ENCODE measurements at regions not wholly inside any gene's neighbourhood (a gene's known extent, or its start where the extent isn't known, plus 50 kb on each side); places are given as distances from the start of the nearest gene placed in this dataset.

DNA sequence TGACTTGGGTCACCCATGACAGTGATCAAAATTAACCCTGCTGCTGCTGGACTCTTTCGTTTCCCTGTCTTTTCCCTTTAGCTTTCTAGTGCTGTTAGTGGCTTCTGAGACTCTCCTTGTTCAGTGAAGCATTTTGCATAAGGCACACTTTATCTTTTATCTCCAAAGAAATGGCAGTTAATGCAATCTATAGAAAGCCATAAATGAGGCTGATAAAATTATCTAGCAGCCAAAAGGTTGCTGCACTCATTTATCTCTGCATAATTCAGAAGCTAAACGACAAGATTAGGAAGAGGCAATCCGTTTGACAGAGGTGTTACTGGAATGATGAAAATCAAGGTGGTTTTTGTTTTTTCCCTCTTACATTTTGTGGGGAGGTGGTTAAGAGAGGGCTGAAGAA is 1109.5 kb upstream of the EEF2KMT start:
- DNase-seq (ENCODE audit: low read depth in 2 of 2) = no peak

DNA sequence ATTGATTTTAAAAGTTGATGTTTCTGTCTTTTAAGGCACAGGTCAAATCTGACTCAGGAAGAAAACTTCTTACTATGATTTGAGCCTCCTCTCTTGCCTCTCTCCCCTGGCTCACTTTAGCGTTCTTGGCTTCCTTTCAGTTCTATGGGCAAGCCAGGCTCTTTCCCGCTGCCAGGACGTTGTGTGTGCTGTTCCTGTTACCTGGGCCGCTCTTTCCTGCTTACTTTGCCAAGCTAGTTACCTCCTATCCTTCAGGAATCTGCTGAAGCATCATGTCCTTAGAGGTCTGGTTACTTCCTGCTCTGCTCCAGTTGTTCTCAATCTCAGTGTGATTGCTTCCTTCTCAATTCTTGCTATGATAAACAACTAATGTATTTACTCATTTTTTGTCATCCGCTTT is 1108.5 kb upstream of the EEF2KMT start:
- DNase-seq (ENCODE audit: low read depth in 2 of 2) = no peak

DNA sequence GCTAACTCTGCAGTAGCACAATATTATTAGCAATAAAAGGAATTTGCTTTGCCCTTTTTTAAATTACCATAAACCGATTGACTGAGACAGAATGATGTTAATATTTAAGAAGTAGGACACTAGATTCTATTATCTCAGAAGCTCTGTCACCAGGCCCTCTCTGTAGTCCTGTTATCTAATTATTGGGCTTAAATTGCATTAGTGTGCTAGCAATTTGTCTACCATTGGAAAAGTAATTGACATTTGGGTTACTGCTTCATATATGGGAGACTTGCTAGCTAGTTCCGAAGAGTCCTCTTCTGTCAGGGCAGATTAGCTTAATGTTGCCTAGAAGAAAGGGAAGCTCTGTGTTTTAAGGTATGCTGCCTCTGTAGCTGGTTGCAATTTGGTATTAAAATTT is 1107.3 kb upstream of the EEF2KMT start:
- no peak for DNase-seq (ENCODE audit: low read depth in 2 of 2)

GRCh38 chr16:6200861-6201260 is 1103.3 kb upstream of the EEF2KMT start:
- DNase-seq (ENCODE audit: low read depth in 2 of 2) = no peak

- no peak for DNase-seq (ENCODE audit: low read depth in 2 of 2)
These were observed 1102.7 kb upstream of the EEF2KMT start for GRCh38 chr16:6200271-6200670.

- DNase-seq (ENCODE audit: low read depth in 2 of 2) = no peak
These were observed 1098.4 kb upstream of the EEF2KMT start for GRCh38 chr16:6195966-6196365.

GRCh38 chr16:6193718-6194117 is 1096.1 kb upstream of the EEF2KMT start:
- DNase-seq (ENCODE audit: low read depth in 2 of 2) = no peak

- no peak for DNase-seq (ENCODE audit: low read depth in 2 of 2)
These were observed 1095.4 kb upstream of the EEF2KMT start for GRCh38 chr16:6192984-6193383.

GRCh38 chr16:6192532-6192931 is 1094.9 kb upstream of the EEF2KMT start:
- DNase-seq (ENCODE audit: low read depth in 2 of 2) = no peak

DNA sequence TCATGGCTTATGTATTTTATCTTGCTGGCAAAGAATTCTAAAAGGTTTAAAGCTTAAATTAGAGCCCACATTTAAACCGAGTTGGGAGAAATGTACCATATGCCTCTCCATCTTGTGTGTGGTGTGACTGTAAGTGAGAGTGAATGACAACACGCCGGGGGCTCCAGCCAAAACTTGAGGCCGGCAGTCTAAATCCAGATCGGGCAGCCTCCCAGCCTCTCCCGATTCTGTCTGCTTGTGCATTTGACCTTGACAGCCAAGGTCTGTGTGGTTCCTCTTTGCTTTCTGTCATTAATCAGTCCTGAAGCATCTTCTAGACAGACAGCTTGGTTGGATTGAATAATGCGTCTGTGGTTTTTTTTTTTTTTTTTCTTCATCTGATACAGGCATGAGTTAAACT is 1093.2 kb upstream of the EEF2KMT start:
- DNase-seq (ENCODE audit: low read depth in 2 of 2) = no peak

DNA sequence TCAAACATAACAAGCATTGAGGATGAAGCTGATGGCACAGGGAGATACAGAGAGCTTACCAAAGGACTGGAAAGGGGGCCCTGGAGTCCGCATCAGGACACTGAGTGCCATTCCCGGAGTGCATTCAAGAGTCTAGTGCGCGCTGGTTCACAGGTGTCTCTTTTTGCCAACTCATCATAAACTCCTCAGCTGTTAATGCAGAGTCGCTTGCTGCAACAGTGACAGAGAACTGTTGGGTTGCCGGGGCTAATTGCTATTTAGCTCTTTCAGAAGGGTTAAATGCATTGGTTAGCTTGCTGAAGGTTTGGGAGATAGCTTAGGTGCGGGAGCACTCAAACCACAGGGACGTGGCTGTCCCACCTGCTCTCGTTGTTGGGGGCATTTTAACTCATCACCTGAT is 1091.6 kb upstream of the EEF2KMT start:
- no peak for DNase-seq (ENCODE audit: low read depth in 2 of 2)

DNA sequence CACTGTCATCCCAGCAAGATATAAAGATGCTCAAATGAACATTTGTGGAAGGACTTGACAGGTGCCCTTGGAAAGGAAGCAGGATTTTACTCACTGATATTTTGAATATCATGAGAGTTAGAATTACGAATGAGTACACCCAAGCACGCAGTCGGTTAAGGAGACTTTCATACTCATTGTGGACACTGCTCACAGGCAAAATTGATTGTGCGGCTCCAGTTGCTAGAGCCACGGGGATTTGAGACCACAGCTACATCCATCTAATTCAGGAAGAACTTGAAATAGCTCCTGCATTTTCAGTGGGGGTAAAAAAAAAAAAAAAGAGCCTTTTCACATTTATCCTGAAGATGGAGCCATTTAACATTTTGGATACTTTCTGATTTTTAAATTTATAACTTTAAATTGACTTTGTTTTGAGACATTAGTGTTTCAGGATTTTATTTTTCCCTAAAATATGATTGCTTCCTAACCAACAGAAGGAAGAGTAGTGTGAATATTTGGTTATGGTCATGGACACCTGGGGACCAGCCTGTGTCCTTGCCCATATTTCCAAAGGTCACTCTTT is 1080.1 kb upstream of the EEF2KMT start:
- DNase-seq (ENCODE audit: low read depth in 2 of 2) = no peak

GRCh38 chr16:6170022-6170421 is 1072.4 kb upstream of the EEF2KMT start:
- no peak for DNase-seq (ENCODE audit: low read depth in 2 of 2)

GRCh38 chr16:6165330-6165979 is 1067.9 kb upstream of the EEF2KMT start:
- DNase-seq (ENCODE audit: low read depth in 2 of 2) = no peak

DNA sequence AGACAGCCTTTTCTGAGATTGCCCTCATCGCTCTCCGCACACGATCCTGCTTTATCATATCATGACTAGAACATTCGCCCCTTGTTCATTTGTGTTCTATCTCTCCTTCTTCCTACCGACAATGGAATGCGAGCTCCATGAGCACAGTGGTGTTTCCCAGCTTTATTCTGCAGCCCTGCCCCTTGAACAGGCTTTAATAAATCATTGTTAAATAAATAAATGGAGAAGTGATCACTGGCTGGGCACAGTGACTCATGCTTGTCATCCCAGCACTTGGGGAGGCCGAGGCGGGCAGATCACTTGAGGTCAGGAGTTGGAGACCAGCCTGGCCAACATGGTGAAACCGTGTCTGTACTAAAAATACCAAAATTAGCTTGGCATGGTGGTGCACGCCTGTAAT is 1063.3 kb upstream of the EEF2KMT start:
- no peak for DNase-seq (ENCODE audit: low read depth in 2 of 2)

DNA sequence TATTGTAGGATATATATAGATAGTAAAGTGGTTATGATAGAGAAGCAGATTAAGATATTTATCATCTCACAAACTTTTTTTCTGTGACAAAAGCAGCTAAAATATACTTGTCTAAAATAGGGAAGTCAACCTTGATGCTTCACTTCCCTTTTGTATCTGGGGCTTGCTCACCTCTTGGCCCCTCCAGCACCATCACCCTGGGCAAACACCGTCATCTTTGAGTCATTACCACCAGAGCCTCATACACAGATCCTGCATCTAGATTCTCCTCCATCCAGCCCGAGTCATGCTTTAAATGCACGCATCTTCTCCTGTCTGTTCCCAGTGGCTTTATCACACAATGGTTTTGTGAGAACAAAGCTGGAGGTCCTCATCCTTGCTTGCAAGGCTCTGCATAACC is 1062.7 kb upstream of the EEF2KMT start:
- no peak for DNase-seq (ENCODE audit: low read depth in 2 of 2)

DNA sequence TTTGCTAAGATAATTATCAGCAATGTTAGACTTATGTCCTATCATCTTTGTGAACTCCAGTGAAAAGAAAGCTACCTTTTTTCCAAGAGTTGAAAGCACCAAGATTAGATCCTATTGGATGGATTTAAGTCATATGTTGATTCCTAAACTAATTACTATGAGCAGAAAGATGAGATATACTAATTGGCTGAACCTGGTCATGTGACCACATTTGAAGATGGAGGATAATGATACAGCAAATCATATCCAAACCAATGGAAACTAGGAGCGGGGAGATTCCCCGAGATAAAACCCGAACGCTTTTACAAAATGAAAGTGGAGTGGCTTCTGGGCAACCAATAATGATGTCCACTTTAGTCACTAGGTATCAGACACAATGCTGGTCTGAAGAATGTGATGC is 1060.2 kb upstream of the EEF2KMT start:
- DNase-seq (ENCODE audit: low read depth in 2 of 2) = no peak

GRCh38 chr16:6155271-6155670 is 1057.7 kb upstream of the EEF2KMT start:
- DNase-seq (ENCODE audit: low read depth in 2 of 2) = no peak

DNA sequence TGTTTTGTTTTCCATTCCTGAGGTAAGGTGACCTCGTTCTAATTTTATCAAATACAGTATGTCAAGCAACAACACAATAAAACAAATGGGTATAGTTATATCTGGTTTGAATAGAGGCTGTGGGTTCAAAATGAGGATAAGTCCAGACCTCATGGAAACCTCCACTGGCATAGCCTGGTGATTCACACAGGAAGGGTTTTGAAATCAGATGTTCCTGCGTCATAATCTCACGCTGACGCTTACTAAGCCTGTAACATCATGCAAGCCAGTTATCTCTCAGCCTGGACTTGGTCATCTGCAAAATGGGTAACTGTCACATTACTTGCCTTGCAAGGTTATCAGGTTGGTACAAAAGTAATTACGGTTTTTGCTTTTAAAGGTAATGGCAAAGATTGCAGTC is 1056.3 kb upstream of the EEF2KMT start:
- DNase-seq (ENCODE audit: low read depth in 2 of 2) = no peak

- DNase-seq (ENCODE audit: low read depth in 2 of 2) = no peak
These were observed 1051.4 kb upstream of the EEF2KMT start for GRCh38 chr16:6149031-6149430.

DNA sequence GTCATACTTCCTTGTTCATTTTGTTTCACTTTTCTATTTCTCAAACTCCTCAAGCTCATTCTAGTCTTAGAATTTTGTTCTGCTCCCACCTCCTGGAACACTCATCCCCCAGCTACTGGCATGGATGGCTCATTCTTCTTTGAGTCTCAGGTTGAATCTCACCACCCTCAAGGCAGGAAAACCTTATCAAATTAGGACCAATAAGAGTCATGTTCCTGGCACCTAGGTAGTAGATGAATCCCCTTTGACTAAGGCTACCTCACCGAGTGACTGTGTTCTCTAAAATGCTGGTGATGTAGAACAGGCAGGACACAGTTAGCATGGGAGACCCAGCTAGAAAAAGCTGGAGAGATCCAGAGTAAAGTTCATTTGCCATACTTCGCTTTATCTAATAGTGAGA is 1050.8 kb upstream of the EEF2KMT start:
- DNase-seq (ENCODE audit: low read depth in 2 of 2) = no peak

DNA sequence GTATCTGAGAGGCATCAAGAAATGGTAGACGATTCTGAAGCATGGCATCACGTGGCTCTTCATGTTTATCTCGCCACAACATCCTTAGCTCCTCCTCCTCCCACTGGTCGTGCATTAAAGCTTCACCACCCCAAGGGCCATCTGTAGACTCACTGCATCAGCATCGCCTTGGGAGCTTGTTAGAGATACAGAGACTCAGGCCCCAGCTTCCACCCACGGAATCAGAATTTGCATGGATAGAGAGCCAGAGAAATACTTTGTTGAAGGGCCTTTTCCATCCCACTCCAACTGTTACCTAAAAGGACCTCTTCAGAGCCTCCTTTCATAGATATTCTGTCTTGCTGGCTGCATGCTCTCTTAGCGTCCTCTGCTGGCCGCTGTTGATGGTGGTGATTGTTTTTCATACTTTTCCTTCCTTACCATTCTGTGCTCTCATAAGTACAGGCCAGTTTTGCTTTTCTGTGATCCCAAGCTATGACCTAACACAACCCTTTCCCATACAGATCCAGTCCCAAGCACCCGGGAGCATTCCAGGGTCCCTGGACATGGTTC is 1049.4 kb upstream of the EEF2KMT start:
- DNase-seq (ENCODE audit: low read depth in 2 of 2) = no peak

DNA sequence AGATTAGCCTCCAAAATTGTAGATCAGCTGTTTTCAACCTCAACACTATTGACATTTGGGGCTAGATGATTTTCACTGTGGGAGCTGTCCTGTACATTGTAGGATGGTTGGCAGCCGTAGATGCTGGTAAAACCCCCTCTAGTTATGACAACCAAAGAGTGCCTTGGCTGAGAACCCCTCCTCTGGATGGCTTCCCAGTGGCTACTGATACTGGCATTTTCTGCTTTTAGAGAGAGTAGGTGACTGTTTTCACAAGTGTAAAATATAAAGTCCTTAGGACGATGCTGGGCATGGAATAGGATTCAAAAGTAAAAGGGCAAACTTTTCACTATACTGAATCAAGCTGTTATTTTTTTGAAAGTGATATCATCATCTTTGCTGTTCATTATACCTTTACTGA is 1048.8 kb upstream of the EEF2KMT start:
- no peak for DNase-seq (ENCODE audit: low read depth in 2 of 2)

DNA sequence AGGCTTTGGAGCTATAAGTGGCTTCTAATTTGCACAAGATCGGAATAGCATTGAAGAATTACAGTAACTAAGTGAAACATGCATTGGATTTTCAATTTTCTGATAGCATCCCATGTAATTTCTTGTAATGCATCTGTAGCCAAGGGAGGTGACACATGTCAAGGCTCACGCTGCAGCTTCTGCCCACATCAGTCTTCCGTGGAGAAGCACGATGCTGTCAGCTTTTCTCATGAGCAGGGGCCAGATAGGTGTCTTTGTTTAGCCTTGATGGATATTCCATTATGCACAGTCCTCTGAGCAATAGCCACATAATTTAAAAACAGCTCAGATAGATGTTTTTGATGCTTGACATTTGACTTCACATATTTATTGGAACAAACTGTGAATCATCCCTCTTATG is 1046.9 kb upstream of the EEF2KMT start:
- DNase-seq (ENCODE audit: low read depth in 2 of 2) = no peak
